ENCODE measurements at regions not wholly inside any gene's neighbourhood (a gene's known extent, or its start where the extent isn't known, plus 50 kb on each side); places are given as distances from the start of the nearest gene placed in this dataset.
"Not testable (repeated sequence)": the region's sequence is repeated elsewhere in the genome, so short reads cannot be mapped to it uniquely, and the experiment has no call there.

GRCh38 chr12:54105809-54106208 is 52.2 kb downstream of the HOXC4 start:
- in situ Hi-C loops (cut with MboI; ENCODE audit: low pct_unique_long_range_greater_than_20kb in 2 of 9, low sequenced_read_pairs in 9 of 9, unreplicated experiment in 9 of 9); ATAC-seq (replicated peaks in 6 of 8): not testable (repeated sequence)
- WGBS, 10 experiments, result 17% methylated on average over 1 of the region's 2 CpGs; no CpG with 5 or more reads in 9 of the 10 experiments
- Histone ChIP-seq H3K4me1 (replicated peaks in 1 of 2) (peaks cover 13 to 47% of the 10 kb centered on the region in 2 donors), H3K27ac (peak overlapping the region in 1 of 2 donors; percentile 88), H3K4me3 (peak overlapping the region in 1 of 5 donors; percentile 14)

DNA sequence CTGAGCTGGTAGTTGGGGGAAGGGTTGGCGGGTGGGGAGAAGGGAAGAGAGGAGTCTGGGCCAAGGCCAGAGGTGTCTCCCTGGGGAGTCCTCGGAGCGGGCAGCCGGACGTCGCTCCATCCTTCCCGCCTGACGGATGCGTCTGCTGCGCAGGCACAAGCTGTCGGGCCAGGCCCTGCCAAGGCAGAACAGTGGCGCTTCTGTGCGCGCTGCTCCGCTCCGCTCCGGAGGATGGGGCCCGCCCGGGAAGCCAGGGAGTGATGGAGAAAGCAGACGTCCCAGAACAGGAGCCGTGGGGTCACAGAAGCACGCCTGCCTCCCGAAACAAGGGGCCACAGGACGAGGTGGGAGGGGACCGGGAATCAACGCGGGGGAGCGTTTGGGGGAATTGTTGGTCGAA is 52.6 kb downstream of the HOXC4 start:
- ATAC-seq (replicated peaks in 6 of 8); in situ Hi-C loops (cut with MboI; ENCODE audit: low pct_unique_long_range_greater_than_20kb in 2 of 9, low sequenced_read_pairs in 9 of 9, unreplicated experiment in 9 of 9): not testable (repeated sequence)
- Histone ChIP-seq H3K4me3 (peak overlapping the region in 2 of 5 donors; percentile 9 to 14), H3K27ac (peak overlapping the region; percentile 74 to 88), H3K4me1 (replicated peaks in 1 of 2) (peaks cover 13 to 49% of the 10 kb centered on the region in 2 donors)
- no CpG with 5 or more reads among the region's 29 CpGs for WGBS, 10 experiments

GRCh38 chr12:54106803-54107579 is 53.4 kb downstream of the HOXC4 start:
- H3K27ac ChIP-seq, result peak overlapping the region; percentile 74 to 88
- H3K4me1 ChIP-seq (replicated peaks in 1 of 2), result peaks cover 13 to 49% of the 10 kb centered on the region in 2 donors
- in situ Hi-C loops (cut with MboI; ENCODE audit: low pct_unique_long_range_greater_than_20kb in 2 of 9, low sequenced_read_pairs in 9 of 9, unreplicated experiment in 9 of 9); ATAC-seq (replicated peaks in 6 of 8); H3K4me3 ChIP-seq: not testable (repeated sequence)
- WGBS, 10 experiments, result 20 to 100% (median 60%) methylated on average over 1 to 2 of the region's 56 CpGs; no CpG with 5 or more reads in 7 of the 10 experiments

DNA sequence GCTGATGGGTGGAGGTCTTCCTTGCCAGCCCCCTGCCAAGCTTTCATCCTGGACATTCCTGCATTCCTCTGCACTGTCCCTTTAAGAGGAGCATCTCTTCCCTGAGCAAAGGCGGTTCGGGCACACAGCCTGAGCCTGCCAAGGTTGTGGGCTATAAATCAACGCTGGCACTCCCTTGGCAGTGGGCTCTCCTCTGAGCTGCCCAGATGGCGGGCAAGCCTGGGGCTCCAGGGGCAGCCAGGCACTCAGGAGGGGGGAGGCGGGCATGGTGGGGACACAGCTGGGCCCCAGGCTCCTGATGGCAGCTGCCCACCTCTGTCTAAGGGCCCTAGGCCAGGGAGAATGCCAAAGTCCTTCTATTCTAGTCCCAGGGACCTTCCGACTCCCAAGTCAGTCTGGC is 58.7 kb downstream of the HOXC4 start:
- in situ Hi-C loops (cut with MboI; ENCODE audit: low pct_unique_long_range_greater_than_20kb in 2 of 9, low sequenced_read_pairs in 9 of 9, unreplicated experiment in 9 of 9); H3K27ac ChIP-seq; ATAC-seq (replicated peaks in 6 of 8); H3K4me3 ChIP-seq: not testable (repeated sequence)
- H3K4me1 ChIP-seq (replicated peaks in 1 of 2), result peaks cover 34 to 58% of the 10 kb centered on the region in 2 donors
- WGBS, 10 experiments, result 60% methylated on average over 2 of the region's 6 CpGs; no CpG with 5 or more reads in 9 of the 10 experiments

GRCh38 chr12:54116055-54116454 is 62.4 kb downstream of the HOXC4 start:
- WGBS, 10 experiments, result 7% methylated on average over 2 of the region's 6 CpGs; no CpG with 5 or more reads in 9 of the 10 experiments
- ATAC-seq (replicated peaks in 6 of 8), result peak in 1 of 8 experiments; percentile 79
- peaks cover 34 to 38% of the 10 kb centered on the region in 2 donors for H3K4me1 ChIP-seq (replicated peaks in 1 of 2)
- peak overlapping the region; percentile 78 to 86 for H3K27ac ChIP-seq
- peak overlapping the region in 1 of 5 donors; percentile 12 for H3K4me3 ChIP-seq
- in situ Hi-C loops (cut with MboI; ENCODE audit: low pct_unique_long_range_greater_than_20kb in 2 of 9, low sequenced_read_pairs in 9 of 9, unreplicated experiment in 9 of 9), result not testable (repeated sequence)

DNA sequence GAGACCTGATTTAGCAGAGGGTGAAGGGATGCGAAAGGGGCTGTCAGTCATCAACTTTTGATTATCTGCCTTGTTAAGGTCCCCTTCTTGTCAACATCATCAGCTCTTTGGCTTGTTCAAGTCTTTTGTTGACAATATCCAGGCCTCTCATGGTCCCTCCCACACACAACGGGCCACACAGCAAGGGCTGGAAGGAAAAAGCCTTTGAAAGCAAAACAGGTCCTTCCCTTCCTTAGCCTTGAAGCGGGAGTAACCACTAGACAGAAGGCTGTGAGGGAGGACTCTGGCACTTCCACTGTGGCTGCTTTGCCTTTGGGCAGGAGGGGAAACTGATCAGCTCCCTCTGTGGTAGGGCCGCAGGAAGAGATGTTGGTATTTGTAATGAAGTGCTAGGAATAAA is 63.8 kb downstream of the HOXC4 start:
- 60 to 80% (median 70%) methylated on average over 1 to 3 of the region's 4 CpGs; no CpG with 5 or more reads in 6 of the 10 experiments for WGBS, 10 experiments
- H3K27ac ChIP-seq; H3K4me3 ChIP-seq; ATAC-seq (replicated peaks in 6 of 8); in situ Hi-C loops (cut with MboI; ENCODE audit: low pct_unique_long_range_greater_than_20kb in 2 of 9, low sequenced_read_pairs in 9 of 9, unreplicated experiment in 9 of 9): not testable (repeated sequence)
- H3K4me1 ChIP-seq (replicated peaks in 1 of 2), result peaks cover 46 to 50% of the 10 kb centered on the region in 2 donors

DNA sequence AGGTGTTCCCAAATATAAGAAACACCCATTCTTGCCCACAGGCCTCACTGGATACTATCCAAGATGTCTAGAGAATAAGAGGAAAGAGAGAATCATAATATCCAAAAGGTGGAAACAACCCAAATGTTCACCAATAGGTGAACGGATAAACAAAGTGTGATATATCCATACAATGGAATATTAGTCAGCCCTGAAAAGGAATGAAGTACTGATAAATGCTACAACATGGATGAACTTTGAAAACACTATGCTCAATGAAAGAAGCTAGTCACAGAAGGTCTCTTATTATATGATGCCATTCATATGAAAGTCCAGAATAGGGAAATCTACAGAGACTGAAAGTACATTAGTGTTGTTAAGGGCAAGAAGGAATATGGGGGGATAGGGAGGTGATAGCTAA is 65.4 kb downstream of the HOXC4 start:
- H3K4me3 ChIP-seq; in situ Hi-C loops (cut with MboI; ENCODE audit: low pct_unique_long_range_greater_than_20kb in 2 of 9, low sequenced_read_pairs in 9 of 9, unreplicated experiment in 9 of 9); H3K27ac ChIP-seq; ATAC-seq (replicated peaks in 6 of 8): not testable (repeated sequence)
- peaks cover 49 to 50% of the 10 kb centered on the region in 2 donors for H3K4me1 ChIP-seq (replicated peaks in 1 of 2)
- WGBS, 10 experiments, result 80% methylated on average over 1 of the region's 1 CpG; no CpG with 5 or more reads in 9 of the 10 experiments

DNA sequence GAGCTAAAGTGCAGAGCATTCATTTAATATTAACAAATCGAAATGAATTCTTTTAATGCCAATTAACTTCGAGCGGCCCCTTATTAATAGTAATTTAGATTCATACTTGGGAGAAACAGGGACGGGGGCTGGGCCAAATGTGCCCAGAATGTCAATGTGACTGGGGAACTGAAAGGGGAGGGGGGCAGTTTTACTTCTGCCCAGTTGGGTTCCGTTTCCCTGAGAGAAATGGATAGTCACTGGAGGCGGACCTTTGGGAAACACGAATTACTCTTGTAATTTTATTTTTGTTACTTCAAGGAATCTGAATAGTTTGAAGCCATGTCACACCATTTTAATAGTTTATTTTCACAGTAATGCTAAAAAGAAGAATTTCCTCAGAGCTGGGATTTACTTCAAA is 64.8 kb downstream of the SMUG1 start:
- in situ Hi-C loops (cut with MboI; ENCODE audit: low pct_unique_long_range_greater_than_20kb in 2 of 9, low sequenced_read_pairs in 9 of 9, unreplicated experiment in 9 of 9); ATAC-seq (replicated peaks in 6 of 8): not testable (repeated sequence)
- Histone ChIP-seq H3K4me3 (peak overlapping the region; percentile 69 to 93 (median 87)), H3K27ac (peak overlapping the region; percentile 77 to 90), H3K4me1 (replicated peaks in 1 of 2) (peaks cover 23 to 26% of the 10 kb centered on the region in 2 donors)
- 0 to 78% (median 12%) methylated on average over 2 to 5 of the region's 7 CpGs; no CpG with 5 or more reads in 4 of the 10 experiments for WGBS, 10 experiments

- Histone ChIP-seq H3K4me3 (peak overlapping the region; percentile 69 to 93 (median 87)), H3K27ac (peak overlapping the region; percentile 69 to 90), H3K4me1 (replicated peaks in 1 of 2) (peaks cover 30 to 40% of the 10 kb centered on the region in 2 donors)
- ATAC-seq (replicated peaks in 6 of 8), result peak in 6 of 8 experiments; percentile 62 to 80 (median 70)
- in situ Hi-C loops (cut with MboI; ENCODE audit: low pct_unique_long_range_greater_than_20kb in 2 of 9, low sequenced_read_pairs in 9 of 9, unreplicated experiment in 9 of 9), result not testable (repeated sequence)
- WGBS, 10 experiments, result 0 to 52% (median 24%) methylated on average over 1 to 3 of the region's 12 CpGs; no CpG with 5 or more reads in 6 of the 10 experiments
Observed at GRCh38 chr12:54125708-54126028, 63.1 kb downstream of the SMUG1 start.

DNA sequence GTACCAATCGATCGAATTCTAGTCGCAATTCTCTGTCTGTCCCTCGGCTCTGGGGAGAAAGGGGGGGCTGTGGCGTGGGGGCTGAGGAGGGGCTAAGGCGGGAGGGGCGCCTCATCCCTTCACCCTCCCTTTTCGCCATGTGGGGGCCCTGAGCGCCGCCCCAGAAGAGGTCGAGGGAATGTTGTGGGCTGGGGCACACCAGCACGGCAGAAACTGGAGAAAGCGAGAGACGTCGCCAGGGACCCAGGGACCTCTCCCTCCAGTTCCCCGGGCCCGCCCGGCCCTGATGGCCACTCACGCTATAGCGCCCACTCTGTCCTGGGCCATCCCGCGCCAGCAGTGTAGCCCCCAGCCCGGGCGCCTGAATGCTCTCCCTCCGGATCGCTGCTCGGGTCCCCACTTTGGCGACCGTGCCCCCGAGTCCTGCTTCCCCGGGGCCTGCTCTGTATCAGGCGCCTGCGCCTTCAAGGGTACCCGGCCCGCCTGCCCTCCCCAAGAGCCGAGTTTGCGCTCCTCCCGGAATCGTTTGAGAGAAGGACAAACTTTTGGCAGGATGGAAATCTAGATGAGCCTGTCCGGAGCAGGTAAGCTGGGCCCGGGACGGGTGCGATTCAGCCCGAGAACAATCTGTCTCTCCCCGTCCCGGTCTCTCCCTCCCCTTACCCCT is 62.6 kb downstream of the SMUG1 start:
- WGBS, 10 experiments, result 0% methylated on average over 2 of the region's 46 CpGs; no CpG with 5 or more reads in 9 of the 10 experiments
- peak; percentile 76 to 84 (median 83) for ATAC-seq (replicated peaks in 6 of 8)
- in situ Hi-C loops (cut with MboI; ENCODE audit: low pct_unique_long_range_greater_than_20kb in 2 of 9, low sequenced_read_pairs in 9 of 9, unreplicated experiment in 9 of 9), result no loop called here
- Histone ChIP-seq H3K4me1 (replicated peaks in 1 of 2) (peaks cover 29 to 40% of the 10 kb centered on the region in 2 donors), H3K4me3 (peak overlapping the region; percentile 69 to 93 (median 87)), H3K27ac (peak overlapping the region; percentile 69 to 84)

DNA sequence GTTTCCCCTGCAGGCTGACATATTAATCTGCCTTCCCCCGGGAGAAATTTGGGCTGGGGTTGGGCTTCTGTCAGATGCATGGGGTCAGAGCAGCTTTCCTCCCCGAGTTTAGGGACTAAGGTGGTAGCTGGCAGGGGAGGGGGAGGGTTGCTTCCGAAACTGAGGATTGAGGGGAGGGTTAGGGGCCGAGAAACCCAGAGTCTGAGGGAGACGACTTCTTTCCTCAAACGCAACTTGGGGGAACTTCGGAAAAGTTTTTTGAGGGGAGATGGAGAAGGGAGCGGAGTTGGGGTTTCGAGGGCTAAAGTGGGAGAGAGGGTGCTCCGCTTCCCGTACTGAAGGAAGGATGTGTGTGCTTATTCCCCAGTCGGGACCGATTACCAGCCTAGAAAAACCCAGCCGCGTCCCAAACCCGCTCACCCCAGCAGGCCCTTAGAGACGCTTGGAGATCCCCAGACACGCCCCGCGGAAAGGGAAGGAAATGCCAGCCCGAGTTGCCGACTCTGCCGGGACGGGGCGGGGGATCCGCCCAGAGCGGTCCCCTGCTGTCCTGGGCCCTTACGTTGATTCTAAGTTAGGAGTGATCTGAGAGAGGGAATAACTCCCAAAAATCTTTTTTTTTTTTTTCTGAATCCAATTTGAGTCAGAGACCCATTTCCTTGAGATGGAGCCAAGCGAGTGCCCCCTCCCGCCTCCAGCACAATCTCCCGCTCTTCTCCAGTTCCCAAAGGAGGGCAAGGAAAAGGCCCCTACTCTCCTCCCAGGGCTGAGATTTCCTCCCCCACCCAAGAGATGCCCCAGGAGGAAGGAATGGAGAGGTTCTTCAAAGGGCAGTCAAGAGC is 61.9 kb downstream of the SMUG1 start:
- WGBS, 10 experiments, result 0 to 13% (median 1%) methylated on average over 1 to 7 of the region's 31 CpGs; no CpG with 5 or more reads in 4 of the 10 experiments
- peak; percentile 38 to 75 (median 54) for ATAC-seq (replicated peaks in 6 of 8)
- Histone ChIP-seq H3K27ac (peak overlapping the region; percentile 69 to 84), H3K4me1 (replicated peaks in 1 of 2) (peaks cover 29 to 40% of the 10 kb centered on the region in 2 donors), H3K4me3 (peak overlapping the region; percentile 69 to 93 (median 87))
- in situ Hi-C loops (cut with MboI; ENCODE audit: low pct_unique_long_range_greater_than_20kb in 2 of 9, low sequenced_read_pairs in 9 of 9, unreplicated experiment in 9 of 9), result no loop called here

DNA sequence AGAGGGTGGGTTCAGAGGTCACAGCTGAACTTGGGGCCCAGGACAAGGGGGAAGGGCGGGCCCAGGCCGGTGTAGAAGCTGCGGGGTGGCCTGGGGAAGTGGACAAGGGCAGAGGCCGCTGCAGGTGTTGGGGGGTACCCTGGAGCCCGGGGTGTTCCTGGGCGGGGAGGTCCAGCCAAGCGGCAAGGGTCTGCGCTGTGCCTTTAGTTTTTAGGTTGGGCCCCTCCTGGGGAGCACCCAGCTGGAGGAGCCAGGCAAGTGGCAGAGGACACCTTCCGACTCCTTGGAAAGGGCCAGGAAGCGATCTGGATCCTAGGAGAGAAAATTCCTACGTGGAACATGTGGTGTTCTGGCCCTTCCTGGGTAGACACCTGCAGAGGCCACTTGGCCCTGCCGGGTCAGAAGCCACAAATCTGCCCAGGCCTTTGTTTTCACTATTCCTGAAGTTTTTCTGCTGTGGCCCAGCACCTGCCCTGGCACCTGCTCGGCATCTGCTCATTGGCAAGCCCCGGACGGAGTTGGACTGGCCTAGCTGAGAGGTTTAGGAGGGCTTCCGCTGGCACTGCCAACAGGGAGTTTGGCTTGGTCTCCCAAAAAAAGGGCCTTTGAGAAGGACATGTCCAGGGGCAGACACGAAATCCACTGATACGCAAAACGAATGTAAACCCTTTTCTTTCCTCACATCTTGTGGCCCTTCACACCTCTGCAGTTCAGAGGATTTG is 61.1 kb downstream of the SMUG1 start:
- WGBS, 10 experiments, result 0 to 70% (median 7%) methylated on average over 1 to 4 of the region's 19 CpGs; no CpG with 5 or more reads in 4 of the 10 experiments
- peak overlapping the region; percentile 69 to 93 (median 87) for H3K4me3 ChIP-seq
- ATAC-seq (replicated peaks in 6 of 8), result peak in 4 of 8 experiments; percentile 2 to 7 (median 4)
- in situ Hi-C loops (cut with MboI; ENCODE audit: low pct_unique_long_range_greater_than_20kb in 2 of 9, low sequenced_read_pairs in 9 of 9, unreplicated experiment in 9 of 9), result no loop called here
- H3K4me1 ChIP-seq (replicated peaks in 1 of 2), result peaks cover 31 to 42% of the 10 kb centered on the region in 2 donors
- peak overlapping the region; percentile 69 to 84 for H3K27ac ChIP-seq
